GM23248 (cell line): ENCODE measurements at regions not wholly inside any gene's neighbourhood (a gene's known extent, or its start where the extent isn't known, plus 50 kb on each side); places are given as distances from the start of the nearest gene placed in this dataset.

Experiments used
- EZH2 ChIP-seq: fragments of 200-600 bp; sonication (generic); IDR thresholded peaks from 2 replicates; pipeline ENCODE4 v1.6.1; 2018; ENCODE audit warnings: antibody characterized with exemption, mild to moderate bottlenecking; ENCODE audit not compliant: insufficient read depth, poor library complexity, severe bottlenecking
- EZH2phosphoT487 ChIP-seq: fragments of 200-600 bp; sonication (generic); IDR thresholded peaks from 2 replicates; pipeline ENCODE4 v1.6.1; 2018; ENCODE audit warnings: antibody characterized with exemption, moderate library complexity, mild to moderate bottlenecking, low read depth; ENCODE audit not compliant: insufficient read depth

DNA sequence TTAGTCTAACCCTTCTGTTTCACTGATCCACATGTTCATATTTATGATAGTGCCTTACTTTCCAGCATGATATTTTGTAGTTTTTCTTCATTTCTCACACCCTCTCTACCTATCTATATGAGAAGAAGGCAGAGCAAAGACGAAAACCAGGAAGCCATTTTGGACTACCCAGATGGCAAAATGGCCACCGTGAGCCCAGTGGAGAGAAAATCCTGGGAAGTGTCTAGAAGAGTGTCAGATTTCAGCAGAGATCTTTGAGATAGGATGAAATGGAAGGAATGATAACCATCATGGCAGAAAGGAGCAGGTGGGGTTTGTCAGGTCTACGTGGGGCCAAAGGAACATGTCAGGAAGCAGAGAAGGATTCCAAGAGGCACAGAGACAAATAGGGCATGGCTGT lies 84.0 kb upstream of the MYCN start:
- TF ChIP-seq EZH2 (no peak), EZH2phosphoT487 (no peak)
